ENCODE measurements at regions not wholly inside any gene's neighbourhood (a gene's known extent, or its start where the extent isn't known, plus 50 kb on each side); places are given as distances from the start of the nearest gene placed in this dataset.

GRCh38 chr2:238581126-238581525, 154.4 kb downstream of the ASB1 start:
- DNase-seq (ENCODE audit: low read depth), result no peak

- peak; percentile 10 for DNase-seq (ENCODE audit: low read depth)
These were observed 155.4 kb downstream of the ASB1 start for GRCh38 chr2:238582159-238582558.

- DNase-seq (ENCODE audit: low read depth), result no peak
These were observed 157.9 kb downstream of the ASB1 start for GRCh38 chr2:238584617-238585016.

GRCh38 chr2:238585836-238586821, 159.4 kb downstream of the ASB1 start:
- DNase-seq (ENCODE audit: low read depth), result no peak

GRCh38 chr2:238586931-238587775, 160.4 kb downstream of the ASB1 start:
- no peak for DNase-seq (ENCODE audit: low read depth)

- DNase-seq (ENCODE audit: low read depth), result no peak
These were observed 161.3 kb downstream of the ASB1 start for GRCh38 chr2:238587776-238588660.

GRCh38 chr2:238589591-238590460, 163.1 kb downstream of the ASB1 start:
- no peak for DNase-seq (ENCODE audit: low read depth)

GRCh38 chr2:238591732-238592131, 165.0 kb downstream of the ASB1 start:
- DNase-seq (ENCODE audit: low read depth), result no peak

- no peak for DNase-seq (ENCODE audit: low read depth)
These were observed 166.5 kb downstream of the ASB1 start for GRCh38 chr2:238593236-238593635.

GRCh38 chr2:238593678-238594077, 167.0 kb downstream of the ASB1 start:
- no peak for DNase-seq (ENCODE audit: low read depth)

- DNase-seq (ENCODE audit: low read depth), result no peak
These were observed 168.3 kb downstream of the ASB1 start for GRCh38 chr2:238594796-238595749.

GRCh38 chr2:238595750-238596570, 169.2 kb downstream of the ASB1 start:
- no peak for DNase-seq (ENCODE audit: low read depth)

- peak; percentile 99 for DNase-seq (ENCODE audit: low read depth)
These were observed 170.1 kb downstream of the ASB1 start for GRCh38 chr2:238596571-238597551.

- DNase-seq (ENCODE audit: low read depth), result no peak
These were observed 171.2 kb downstream of the ASB1 start for GRCh38 chr2:238597638-238598528.

GRCh38 chr2:238598802-238599530, 172.2 kb downstream of the ASB1 start:
- no peak for DNase-seq (ENCODE audit: low read depth)
